H4 (cell line): ENCODE measurements at regions not wholly inside any gene's neighbourhood (a gene's known extent, or its start where the extent isn't known, plus 50 kb on each side); places are given as distances from the start of the nearest gene placed in this dataset.
"Not testable (repeated sequence)": the region's sequence is repeated elsewhere in the genome, so short reads cannot be mapped to it uniquely, and the experiment has no call there.

Source experiments
- DNase-seq: peaks from one replicate; pipeline ENCODE4 v3.0.0-alpha.2; 2015; ENCODE audit warnings: low spot score

DNA sequence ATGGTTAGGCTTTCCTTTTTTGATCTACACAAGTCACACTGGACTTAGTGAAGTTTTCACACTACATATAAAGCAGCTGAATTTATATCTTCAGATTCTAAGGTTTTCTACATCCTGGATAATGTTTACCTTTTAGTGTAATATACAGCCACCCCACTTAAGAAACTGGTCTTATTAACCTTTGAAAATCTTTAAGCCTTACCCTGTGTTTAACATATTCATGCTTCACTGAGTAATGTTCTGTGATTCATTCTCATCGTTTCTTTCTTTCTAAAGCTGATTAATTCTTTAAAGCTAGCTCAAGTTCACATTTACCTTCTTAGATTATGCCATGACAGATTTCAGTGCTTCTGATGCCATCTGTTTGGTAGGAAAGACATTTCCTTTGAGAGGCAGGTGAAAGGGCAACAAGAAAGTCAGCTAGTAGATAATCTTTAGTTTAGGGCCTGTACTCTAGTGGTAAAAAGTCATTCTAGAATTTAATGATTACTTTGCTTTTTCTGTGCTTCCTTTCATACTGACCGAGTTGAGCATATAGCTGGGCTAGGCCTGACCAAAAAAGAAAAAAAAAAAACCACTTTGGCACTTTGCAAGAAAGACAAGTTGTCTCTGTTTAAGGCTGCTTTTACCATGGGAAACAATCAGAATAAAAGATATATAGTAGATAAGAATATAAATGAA is 690.9 kb upstream of the FBXO33 start:
- DNase-seq, result peak; percentile 85

DNA sequence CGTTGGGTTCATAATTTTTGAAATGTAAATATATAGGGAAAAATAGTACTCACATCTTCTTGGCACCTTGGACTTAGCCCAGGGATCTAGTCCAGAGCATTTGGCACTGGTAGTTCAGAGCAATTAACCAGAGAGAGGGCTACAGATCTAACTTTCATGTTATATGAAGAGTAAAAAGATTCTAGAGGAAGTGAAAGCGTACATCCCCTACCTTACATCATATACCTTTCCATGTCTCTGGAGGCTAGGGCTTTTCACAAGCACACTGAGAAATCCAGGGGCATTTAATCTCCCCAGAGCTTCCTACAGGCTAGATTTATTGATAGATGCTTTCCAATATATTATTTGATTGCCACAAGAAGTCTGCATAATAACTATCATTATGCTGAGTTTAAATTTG is 687.5 kb upstream of the FBXO33 start:
- DNase-seq, result no peak

DNA sequence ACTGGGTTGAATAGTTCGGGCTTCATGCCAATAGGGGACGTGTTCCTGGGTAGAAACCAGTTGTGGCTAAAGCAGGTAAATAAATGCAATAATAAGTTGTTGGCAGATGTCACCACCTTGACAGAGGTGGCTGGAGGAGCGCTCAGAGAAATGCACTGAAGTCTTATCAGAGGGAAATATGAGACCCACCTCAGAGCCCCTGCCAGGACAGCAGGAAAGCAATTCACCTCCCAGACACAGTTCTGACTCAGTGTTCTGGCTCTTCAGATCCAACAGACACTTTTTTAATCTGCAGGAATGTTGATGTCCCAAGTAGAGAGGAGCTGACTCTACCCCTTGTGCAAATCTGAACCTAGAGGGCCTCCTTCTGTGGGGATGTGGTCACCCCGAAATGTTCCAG is 687.1 kb upstream of the FBXO33 start:
- DNase-seq, result no peak

DNA sequence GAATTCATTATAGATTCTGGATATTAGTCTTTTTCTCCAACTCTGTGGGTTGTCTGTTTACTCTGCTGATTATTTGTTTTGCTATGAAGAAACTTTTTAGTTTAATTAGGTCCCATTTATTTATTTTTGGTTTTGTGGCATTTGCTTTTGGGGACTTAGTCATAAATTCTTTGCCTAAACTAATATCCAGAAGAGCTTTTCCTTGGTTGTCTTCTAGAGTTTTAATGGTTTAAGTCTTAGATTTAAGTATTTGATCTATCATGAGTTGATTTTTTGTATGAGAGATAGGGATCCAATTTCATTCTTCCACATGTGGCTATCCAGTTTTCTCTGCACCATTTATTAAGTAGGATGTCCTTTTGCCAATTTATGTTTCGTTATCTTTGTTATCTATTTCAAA is 683.4 kb upstream of the FBXO33 start:
- DNase-seq, result no peak

DNA sequence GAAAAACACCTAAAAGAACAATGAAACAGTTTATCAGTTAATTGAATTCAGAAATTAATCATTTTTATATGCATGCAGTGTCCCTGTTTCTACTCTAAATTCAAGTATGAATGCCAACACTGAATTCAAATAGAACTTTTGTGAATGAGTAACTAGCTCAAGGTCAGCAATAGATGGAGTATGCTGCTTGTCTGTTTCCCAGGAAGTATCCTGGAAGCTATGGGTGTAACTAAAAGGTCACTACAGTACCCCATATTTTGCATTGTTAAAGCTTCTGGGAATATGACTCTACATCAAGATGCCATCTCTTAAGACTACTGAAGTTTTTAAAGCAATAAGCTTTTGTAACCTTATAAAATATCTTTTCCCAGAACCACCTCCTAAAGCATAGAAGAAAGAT is 681.4 kb upstream of the FBXO33 start:
- no peak for DNase-seq

DNA sequence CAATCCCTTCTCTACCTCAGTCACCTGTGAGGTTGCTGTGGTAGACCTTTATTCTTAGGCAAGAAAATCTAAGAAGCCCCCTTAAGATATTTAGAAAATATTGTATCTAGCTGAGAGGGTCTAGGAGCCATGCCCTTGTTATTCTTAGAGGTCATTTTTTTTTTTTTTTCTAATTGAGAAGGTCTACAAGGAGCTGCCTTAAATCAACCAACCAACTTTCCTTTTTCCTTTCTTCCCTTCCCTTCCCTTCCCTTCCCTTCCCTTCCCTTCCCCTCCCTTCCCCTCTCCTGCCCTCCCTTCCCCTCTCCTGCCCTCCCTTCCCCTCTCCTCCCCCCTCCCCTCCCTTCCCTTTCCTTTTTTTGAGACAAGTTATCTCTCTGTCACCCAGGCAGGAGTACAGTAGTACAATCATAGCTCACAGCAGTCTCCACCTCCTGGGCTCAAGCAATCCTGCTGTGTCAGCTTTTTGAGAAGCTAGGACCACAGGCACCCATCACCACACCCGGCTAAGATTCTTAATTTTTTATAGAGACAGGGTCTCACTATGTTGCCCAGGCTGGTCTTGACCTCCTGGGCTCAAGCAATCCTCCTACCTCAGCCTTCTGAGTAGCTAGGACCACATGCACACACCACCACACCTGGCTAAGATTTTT is 668.4 kb upstream of the FBXO33 start:
- no peak for DNase-seq

DNA sequence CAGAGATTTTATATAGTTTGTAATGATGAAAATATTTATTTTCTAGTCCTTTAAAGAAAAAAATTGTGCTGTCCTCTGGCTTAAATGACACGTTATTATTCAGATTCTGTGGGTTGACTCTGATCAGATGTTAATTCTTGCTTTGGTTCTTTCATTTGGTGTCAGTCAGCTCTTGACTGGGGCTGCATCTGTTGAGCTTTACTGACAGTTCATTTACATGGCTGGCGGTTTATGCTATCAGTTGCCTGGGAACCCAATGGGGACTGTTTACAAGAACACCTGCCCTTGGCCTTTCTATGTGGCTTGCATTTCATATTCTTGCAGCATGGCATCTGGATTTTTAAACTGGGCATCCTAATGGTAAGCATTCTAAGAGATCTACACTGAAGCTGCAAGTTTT is 667.1 kb upstream of the FBXO33 start:
- no peak for DNase-seq

DNA sequence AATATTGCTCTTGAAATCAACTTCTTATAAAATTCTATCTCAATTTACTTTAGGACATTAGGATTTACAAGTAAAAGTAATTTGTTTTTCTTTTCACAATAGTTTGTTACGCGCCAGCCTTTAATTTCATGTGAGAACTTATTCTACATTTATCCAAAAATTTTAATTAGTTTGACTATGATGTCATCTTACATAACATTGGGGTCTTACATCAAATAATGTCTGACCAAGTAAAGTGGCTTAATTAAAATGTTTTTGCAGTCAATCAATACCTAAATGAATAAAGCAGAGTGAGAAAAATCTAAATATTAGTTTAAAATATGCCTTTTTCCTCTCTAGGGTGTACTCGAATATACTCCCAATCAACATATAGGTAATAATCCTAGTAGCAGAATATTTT is 666.2 kb upstream of the FBXO33 start:
- no peak for DNase-seq

DNA sequence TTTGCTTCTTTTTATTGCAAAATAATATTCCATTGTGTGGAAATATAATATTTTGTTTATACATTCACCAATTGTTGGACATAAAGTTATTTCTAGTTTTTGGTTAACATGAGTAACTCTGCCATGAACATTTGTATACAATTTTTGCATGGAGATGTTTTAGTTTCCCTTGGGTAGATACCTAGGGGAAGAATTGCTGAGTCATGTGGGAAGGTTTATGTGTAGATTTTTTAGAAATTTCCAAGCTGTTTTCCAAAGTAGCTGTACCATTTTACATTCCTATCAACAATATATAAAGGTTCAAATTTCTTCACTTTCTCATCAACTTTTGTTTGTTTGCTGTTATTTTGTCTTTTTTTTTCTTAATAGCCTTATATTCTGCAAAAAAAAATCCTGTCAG is 664.7 kb upstream of the FBXO33 start:
- no peak for DNase-seq

DNA sequence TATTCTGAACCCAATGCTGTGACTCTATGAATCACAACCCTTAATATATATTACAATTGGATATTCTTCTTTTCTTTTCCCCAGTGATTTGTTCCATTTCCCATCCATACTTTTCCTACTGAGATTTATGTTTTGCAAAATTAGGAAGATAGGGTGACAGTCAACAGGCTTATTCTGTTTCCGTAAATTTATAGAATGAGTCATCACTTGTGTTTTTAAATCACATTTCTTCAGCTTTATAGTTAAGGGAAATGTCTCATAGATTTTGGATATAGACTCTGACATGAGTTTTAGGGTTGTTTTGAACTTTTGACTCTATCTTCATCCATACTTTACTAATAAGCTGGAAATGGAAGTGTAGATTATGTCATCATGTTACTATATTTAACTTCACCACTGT is 661.6 kb upstream of the FBXO33 start:
- DNase-seq, result no peak

DNA sequence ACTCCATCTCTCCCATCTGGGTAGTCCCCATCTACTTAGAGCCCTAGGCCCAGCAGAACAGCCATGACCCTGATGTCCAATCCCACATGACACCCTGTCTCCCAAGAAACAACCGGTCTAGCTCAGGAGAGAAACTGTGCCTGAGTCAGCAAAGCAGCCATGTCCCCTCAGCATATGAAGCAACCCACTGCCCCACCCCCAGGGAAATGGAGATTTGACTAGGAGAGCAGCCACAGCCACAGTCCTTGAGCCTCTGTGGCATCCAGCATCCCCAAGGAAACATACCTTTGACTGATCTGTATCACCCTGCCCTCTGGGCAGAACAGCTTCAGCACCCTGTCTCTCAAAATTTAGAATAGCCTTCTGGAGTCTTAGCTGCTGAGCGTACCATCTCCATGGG is 641.9 kb upstream of the FBXO33 start:
- no peak for DNase-seq

DNA sequence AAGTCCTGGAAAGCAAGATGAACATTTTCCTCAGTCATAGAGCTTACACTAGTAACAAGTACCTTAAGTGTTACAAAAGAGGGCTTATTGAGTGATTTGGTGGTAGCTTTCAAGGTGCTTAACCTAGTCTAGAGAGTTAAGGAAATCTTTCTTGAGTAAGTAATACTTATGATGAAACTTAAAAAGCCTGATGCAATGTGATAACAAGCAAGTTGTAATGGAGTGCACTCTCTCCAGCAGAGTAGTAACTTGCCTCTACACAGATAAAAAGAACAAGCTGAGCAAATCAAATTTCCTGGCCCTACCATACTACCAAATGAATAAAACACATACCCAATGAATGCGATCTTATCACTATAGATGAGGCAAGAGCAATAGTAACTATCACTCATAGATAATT is 639.9 kb upstream of the FBXO33 start:
- DNase-seq, result no peak

DNA sequence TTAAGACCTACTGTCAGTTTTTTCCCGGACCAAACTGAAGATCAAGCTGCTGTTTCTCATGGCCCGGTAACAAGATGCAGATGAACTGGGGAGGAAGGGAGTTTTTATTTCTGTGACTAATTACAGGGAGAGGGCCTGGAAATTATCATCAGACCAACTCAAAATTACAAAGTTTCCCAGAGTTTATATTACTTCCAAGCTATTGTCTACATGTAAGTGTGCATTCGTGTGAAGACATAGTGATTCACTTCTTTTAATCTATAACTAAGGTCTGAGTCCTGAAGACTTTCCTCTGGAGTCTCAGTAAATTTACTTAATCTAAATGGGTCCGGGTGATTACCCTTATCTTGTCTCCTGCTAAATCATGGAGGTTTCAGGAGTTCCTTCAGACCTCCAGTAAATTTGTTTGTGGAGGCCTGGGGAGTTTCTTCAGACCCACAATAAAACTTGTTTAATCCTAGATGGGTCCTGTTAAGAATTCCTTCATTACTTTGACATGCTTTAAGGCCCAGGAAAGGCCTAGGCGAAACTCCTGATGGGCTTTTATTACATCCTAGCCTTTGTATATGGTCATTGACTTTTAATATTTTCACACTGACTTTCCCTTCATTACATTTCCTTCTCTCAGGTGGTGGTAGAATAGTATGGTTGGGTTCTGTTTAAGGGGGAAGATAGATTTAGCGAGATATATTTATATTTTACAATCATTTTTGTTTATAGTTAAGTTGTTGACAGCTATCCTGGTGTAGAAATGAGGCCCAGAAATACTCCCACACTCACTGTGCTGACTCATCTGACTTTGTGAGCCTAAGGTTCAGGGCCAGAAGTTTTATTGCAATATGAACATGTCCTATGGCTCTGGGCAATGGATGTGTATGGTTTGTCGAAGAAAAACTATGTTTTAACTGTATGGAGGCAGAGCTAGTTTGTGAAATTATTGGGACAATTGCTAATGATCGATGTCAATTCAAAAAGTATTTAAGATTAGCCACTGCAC is 627.0 kb upstream of the FBXO33 start:
- no peak for DNase-seq

DNA sequence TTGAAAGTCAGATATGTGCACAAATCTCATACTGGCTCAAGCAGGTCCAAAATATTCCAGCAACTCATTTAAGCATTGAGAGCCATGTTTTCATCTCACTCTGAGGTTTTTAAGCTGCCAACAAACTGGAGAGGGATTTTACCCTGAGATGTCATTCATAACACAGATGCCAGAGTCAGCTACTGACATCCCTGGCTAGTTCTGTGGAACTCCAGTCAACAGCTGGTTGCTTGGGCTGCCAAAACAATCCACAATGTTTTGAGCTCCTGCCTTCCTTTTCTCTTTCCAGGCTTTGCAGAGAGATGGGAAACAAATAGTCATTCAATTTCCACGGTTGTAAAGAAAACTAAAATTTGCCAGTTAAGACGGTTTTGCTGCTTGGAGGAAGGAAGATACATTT is 621.2 kb upstream of the FBXO33 start:
- no peak for DNase-seq

DNA sequence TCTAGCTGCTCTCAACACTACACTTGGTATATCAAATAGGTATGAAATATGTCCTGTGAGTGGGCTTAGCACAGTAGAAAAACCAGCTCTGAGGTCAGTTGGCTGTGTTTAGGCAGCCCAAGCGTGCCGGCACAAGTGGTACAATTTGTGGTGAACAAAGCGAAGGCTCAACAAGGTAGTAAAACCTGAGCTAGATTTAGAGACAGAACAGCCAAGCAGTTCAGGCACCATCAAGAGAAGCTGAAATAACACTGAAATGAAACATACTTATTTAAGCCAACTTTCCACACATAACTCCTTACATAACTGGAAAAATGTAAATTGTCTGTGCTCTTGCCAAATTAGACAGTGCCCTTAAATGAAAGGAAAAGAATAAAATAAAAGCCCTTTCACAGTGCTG is 596.8 kb upstream of the FBXO33 start:
- no peak for DNase-seq

DNA sequence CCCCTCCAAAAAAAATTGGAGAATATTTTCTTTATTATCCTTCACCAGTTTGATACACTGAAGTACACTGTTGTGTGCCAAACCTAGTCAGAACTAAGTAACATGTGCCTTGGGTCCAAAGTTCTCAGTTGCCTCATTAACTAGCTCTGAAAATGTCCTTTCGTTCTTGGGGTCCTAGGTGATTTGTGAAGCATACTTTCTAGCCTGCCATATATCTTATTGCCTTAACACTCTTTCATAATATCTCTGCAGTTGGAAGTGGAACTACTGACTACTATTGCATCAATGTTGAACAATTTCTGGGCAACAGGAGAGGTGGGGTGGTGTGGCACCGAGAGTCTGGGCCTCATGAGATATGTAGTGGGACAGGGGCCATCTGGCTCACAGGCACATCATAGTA is 592.9 kb upstream of the FBXO33 start:
- DNase-seq, result no peak

DNA sequence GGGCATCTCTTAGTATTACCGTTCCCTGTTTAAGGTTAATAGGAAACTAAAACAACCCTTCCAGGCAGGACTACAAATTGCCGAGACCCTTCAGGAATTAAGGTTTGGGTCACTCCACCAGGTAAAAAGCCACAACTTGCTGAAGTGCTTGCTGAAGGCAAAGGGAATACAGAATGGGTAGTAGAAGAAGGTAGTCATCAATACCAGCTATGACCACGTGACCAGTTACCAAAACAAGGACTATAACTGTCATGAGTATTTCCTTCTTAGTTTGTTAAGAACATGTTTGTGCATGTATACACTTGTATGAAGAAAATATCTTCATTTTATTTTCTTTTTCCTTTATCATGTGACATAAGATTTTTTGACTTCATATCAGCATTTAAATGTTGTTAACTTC is 578.7 kb upstream of the FBXO33 start:
- DNase-seq, result no peak

DNA sequence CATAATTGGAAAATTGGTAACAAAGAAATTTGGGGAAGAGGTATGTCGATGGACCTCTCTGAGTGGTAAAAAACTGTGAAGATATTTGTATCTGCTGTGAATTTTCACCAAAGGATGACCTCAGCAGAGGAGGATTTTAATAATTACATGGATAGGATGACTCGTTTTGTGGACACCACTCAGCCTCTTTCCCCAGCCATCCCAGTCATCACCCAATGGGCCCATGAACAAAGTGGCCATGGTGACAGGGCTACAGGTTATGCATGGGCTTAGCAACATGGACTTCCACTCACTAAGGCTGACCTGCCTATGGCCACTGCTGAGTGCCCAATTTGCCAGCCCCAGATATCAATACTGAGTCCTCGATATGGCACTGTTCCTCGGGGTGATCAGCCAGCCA is 577.5 kb upstream of the FBXO33 start:
- DNase-seq, result no peak

DNA sequence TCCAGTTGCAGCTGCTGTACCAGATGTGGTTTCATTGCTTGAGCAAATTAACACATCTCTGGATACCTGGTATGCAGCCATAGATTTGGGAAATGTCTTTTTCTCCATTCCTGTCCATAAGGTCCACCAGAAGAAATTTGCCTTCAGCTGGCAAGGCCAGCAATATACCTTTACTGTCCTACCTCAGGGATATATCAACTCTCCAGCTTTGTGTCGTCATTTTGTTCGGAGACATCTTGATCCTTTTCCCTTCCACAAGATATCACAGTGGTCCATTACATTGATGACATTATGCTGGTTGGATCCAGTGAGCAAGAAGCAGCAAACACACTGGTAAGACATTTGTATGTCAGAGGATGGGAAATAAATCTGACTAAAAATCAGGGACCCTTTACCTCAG is 576.1 kb upstream of the FBXO33 start:
- DNase-seq, result not testable (repeated sequence)

DNA sequence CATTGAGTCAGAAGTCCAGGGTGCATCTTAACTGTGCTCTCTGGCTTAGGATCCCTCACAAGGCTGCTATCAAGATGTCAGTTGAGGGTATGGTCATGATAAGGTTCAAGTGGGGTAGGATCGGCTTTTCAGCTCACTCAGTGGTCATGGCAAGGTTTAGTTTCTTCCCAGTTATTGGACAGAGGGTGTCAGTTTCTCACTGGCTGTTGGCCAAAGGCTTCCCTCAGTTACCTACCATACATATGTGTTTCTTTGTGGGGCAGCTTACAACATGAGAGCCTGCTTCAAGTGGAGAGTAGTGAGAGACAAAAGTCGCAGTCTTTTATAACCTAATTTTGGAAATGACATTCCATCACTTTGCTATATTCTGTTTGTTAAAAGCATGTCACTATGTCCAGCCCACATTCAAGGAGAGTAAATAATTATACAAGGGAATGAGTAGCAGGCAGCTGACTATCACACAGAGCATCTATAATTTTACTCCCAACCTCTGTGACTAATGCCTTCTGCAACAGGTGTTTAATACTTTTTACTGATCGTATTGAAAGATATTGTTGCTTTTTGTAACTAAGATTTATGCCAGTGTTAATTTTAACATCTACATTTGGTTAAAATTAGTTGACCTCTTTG is 572.8 kb upstream of the FBXO33 start:
- no peak for DNase-seq

DNA sequence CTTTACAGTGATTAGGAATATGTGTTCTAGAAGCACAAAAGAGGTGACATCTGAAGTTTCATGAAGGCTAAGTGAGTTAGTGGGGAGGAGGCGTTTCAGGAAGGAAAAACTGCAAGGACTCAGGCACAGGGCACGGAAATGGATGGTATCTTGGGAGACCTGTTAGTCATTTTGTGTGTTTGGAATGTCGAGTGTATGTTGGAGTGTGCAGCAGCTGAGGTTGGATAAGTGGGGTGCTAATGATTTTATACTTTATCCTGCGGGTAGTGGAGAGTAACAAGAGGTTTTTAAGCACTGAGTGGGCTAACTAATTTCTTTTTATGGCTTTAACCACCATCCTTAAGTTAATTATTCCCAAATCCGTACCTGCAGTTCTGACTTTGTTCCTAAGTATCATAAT is 571.5 kb upstream of the FBXO33 start:
- DNase-seq, result no peak

DNA sequence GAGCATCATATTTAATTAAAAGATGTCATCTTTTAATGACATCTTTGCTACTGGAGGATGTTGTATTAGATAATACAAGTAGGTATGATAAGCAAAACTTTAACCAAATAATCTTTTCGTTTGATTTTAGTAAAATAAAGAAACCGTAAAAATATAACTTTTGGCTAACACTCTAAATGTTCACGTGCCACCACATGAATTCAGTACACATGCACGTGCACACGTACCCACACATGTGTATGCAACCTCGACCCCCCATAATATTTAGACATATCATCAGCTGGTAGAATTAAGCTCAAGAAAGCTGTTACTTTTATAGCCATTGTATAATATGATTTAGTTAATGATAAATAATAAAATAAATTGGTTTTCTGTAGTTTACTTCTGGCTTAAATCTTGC is 566.6 kb upstream of the FBXO33 start:
- no peak for DNase-seq
